ENCODE measurements at regions not wholly inside any gene's neighbourhood (a gene's known extent, or its start where the extent isn't known, plus 50 kb on each side); places are given as distances from the start of the nearest gene placed in this dataset.
"Not testable (repeated sequence)": the region's sequence is repeated elsewhere in the genome, so short reads cannot be mapped to it uniquely, and the experiment has no call there.

DNA sequence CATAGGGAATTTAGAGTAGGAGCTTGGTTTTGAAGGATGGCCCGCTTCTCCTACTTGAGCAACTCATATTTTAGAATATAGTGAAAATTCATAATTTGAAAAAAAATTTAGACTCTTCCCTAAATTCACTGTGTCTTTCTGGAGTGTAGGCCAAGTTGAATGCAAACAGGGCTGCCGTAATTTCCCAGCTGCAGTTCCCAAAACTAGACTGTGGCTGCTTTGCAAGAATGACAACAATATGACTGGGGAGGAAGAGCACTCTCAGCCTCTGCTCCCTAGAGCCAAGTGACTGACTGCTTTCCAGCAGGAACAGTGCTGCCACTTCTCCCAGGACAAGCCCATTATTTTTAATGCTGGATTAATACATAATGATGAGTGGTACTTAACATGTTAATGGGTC is 209.0 kb downstream of the RHOU start:
- peak; percentile 42 for DNase-seq

DNA sequence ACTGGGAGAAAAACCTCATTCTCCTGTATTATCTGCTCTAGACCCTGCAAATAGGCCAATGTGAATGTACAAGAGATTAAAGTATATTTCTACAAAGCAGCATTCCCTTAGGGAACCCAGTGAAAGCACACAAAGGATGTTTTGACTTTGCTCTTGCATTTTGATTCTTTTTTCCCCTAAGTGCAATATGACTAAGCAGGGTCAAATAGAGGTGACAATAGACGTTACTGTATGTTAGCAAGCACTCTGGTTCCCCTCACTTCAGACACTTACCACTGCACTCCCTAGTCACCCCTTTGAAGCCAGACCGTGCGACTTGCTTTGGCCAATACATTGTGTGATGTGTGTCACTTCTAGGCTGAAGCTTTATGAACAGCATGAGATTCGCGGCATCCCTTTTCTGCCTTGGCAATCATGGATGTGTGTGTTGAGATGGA is 209.7 kb downstream of the RHOU start:
- peak; percentile 26 for DNase-seq

DNA sequence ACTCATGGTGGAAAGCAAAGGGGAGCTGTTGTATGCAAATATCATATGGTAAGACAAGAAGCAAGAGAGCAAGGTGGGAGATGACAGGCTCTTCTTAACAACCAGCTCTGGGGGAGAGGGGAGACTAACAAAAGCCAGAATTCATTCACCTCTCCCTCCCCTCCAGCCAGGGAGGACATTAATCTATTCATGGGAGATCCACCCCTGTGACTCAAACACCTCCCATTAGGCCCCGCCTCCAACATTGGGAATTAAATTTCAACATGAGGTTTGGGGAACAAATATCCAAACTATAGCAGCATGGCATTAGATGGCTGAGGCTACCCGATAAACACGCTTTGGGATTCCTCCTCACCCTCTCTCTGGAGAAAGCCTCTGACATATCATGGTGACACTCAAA is 210.6 kb downstream of the RHOU start:
- DNase-seq = no peak

DNA sequence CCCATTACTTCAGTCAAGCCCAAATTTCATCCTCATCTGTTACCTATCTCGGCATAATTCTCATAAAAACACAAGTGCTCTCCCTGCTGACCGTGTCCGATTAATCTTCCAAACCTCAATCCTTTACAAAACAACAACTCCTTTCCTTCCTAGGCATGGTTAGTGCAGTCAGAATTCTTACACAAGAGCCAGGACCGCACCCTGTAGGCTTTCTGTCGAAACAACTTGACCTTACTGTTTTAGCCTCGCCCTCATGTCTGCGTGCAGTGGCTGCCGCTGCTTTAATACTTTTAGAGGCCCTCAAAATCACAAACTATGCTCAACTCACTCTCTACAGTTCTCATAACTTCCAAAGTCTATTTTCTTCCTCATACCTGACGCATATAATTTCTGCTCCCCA is 214.3 kb downstream of the RHOU start:
- not testable (repeated sequence) for DNase-seq

DNA sequence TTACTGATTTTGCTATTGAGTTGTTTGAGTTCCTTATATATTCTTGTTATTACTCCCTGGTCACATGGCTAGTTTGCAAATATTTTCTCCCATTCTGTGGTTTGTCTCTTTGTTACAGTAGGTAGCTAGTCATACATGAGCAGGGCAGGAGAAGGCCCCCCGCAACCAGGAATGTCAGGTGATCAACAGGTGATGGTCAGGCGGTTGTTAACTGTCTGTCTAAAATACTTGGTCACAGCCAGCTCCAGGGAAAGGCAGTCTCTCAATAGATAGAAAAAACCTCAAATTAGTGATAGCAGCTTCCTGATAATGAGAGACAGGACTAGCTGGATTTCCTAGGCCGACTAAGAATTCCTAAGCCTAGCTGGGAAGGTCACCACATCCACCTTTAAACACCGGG is 217.9 kb downstream of the RHOU start:
- DNase-seq = no peak

DNA sequence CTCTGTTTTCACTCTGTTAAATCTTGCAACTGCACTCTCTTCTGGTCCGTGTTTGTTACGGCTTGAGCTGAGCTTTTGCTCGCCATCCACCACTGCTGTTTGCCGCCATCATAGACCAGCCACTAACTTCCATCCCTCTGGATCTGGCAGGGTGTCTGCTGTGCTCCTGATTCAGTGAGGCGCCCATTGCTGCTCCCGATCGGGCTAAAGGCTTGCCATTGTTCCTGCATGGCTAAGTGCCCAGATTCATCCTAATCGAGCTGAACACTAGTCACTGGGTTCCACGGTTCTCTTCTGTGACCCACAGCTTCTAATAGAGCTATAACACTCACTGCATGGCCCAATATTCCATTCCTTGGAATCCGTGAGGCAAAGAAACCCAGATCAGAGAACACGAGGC is 218.5 kb downstream of the RHOU start:
- DNase-seq = not testable (repeated sequence)

DNA sequence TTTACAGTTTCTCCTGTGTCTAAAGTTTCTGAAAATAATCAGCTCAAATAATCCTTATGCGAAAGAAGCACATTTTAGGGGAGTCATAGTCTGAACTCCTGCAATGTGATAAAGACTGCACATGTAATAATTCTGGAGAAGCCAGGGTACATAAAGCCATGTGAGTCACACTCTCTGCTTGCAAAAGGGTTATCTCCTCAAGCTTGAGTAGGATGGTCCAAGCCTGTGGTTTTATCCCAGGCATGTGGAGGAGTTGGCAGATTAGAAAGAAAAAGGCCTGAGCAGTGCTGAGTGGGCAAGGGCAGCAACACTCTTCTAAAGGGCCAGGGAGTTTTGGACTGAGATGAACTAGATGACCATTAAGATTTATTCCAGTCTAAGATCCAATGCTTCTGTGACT is 220.4 kb downstream of the RHOU start:
- DNase-seq = no peak

DNA sequence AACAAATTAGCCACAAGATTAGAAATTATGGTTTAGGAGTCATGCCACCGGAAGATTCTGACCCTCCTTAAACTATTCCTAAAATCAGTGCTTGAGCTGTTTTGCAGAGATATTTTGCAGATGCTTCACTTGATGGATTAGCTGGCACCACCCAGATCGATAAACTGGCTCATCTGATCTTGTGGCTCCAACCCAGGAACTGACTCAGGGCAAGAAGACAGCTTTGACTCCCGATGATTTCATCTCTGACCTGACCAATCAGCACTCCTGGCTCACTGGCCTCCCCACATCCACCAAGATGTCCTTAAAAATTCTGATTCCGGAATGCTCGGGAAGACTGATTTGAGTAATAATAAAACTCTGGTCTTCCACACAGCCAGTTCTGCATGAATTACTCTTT is 221.6 kb downstream of the RHOU start:
- DNase-seq = no peak

DNA sequence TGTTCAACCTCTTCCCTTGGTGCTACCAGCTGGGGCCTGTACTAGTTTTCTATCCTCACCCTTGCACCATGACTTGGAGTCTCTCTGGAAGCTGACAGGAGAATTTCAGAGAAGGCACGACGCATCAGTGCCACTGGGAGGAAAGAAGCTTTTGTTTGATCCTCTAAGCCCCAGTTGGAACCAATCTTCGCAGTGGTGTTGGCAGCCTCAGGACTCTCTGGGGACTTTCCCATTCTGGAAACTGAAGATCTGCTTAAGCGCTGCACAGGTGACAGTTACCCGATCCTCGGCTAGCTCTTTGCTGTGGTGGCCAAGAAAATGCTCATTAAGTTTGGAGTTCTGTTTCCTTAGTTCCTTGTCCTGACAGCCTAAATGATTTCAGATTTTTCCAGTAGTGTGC is 222.3 kb downstream of the RHOU start:
- no peak for DNase-seq

DNA sequence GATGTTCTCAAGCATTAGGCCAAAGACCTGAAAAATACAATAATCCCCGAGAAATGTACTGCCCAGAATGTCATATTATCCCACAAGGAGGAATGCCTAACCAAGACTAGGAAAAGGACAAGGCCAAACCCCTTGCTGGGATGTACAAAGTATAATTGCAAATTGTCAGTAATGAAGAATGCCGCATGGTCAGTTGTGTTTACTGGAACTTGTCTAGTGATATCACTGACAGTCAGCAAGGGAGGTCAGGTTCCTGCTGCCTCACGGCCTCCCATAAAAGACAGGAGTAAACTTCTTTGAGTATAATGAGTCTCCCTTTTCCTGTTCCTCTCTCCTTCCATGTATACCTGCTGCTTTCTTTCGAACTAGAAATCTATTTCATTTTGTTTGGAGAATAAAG is 222.8 kb downstream of the RHOU start:
- DNase-seq = no peak

DNA sequence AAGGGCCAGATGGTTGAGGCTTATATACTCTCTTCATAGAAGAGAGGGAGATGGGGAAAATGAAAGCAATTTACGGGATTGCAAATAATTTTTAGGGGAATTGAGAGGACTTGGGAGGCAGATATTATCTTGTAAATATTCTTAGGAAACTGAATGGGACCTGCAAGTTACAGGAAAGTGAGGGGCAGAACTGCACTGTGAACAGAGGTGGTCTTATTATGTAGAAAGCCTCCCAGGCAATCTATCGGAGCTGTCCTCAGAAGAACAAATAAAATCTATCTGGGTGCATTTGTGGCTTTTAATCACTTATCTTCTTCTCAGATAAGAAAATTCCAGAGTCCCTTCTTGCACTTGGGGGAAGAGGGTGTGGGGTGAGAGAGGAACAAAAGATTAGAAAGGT is 223.5 kb downstream of the RHOU start:
- no peak for DNase-seq

DNA sequence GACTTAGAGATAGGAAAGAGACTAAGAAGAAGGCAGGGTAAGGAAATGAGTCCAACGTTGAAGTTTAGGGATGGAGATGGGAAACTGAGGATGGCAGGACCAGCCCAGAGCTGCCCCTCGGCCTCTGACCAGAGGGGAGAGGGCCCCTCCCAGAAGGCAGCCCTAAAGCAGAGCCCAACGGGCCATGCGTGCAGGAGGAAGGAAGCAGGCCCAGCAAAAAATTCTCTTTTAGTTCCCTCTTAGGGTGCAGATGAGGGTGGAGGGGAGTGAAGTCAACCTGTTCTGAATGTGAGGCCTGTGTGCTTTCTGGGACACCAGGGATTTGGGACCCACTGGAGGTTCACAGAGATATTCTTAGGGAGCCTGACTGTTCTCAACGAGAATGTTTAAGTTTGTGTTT is 225.4 kb downstream of the RHOU start:
- no peak for DNase-seq

DNA sequence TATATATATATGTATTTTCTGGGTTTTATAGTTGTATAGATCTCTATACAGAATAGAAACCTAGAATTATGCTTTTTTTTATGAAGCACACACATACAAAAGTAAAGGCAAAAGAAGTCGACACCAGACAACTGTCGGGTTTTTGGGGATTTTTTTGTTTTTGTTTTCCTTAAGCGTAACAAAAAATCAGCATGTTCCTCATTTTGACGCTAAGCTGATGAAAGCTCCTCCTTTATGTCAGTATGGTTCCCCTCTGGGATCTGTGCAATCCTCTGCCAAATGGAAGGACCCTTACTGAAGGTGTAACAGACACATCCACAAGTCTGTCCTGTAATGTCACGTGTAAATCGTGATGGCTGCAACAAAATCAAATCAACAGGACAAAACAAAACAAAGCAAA is 226.2 kb downstream of the RHOU start:
- DNase-seq = no peak

DNA sequence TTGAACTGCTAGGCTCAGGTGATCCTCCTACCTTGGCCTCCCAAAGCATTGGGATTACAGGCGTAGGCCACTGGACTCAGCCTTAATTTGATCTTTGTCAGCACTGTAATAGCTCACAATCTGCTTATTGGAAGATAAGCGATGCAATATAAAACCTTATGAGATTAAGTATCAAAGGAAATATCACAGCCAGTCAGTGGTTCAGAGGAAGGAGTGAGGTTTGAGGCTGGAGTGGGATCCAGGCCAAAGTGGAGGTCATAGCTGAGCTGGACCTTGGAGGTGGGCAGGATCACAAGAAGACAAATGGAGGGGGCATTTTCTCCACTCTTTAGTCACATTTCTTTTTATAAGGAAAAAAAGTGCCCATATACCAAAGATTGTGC is 228.5 kb downstream of the RHOU start:
- no peak for DNase-seq

DNA sequence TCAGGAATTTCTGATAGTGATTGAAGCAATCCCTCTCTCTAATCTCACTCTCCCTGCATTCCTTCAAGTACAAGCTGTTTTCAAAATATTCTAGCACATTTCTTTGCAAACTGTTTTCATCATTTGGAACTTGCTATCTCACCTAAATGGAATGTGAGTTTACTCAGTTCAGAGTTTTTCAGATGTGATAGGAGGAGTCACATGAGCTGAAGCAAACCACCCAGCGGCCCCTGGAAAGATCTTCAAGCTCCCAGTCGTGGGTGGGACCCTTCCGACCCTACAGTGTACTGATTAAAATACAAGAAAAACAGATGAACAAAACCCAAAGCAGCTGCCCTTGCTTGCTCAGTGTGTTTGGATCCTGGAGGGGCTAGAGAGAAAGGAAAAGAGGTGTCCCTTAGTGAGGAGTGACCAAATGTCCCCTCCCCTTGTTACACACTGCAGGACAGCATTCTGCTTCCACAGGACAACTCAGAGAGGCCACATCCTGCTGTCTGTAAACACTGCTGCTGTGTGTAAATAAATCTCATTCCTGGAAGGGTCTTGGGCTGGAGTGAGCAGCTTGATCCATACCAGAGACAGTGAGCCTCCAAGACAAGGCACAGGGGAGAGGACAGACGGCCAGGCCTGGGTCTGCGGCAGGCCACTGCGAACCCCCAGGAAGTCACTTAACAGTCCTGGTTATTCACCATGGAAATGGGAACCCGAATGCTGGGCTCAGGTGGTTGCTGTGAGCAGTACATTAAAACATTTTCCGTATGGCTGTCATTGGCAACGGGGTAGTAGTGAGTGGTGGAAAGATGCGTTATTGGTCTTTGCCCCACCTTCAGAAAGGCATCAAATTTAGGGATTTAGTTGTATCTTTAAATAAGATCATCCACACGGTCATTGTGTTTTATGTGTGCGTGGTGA is 229.2 kb downstream of the RHOU start:
- peak; percentile 34 for DNase-seq

DNA sequence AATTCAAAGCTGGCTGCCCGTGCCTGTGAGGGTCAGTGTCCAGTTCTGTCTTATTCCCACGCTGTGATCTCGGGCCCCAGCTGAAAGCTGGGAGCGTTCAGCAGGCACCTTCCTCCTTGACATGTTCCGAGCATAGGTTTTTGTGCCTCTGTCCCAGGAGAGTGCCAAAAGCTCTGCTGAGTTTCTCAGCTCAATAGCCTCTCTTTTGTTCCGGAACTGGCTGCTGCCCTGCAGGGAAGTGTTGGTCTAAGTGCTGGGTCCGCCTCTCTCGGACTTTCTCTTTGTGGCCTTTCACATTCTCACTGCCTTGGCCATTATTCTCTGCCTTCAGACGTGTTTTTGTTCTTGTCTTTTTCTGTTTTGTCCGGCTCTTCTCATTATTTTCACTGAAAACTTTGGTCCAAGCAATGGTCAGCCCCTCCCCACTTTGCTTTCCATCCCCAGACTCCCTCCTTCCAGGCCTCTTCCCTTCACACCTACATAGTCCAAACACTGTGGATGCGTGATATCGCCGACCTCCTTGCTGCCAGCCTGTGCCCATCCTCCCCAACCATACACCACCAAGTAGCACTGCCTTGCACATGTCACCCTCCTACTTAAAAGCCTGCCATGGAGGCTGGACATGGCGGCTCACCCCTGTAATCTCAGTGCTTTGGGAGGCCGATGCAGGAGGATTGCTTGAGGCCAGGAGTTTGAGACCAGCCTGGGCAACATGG is 233.8 kb downstream of the RHOU start:
- DNase-seq = no peak

DNA sequence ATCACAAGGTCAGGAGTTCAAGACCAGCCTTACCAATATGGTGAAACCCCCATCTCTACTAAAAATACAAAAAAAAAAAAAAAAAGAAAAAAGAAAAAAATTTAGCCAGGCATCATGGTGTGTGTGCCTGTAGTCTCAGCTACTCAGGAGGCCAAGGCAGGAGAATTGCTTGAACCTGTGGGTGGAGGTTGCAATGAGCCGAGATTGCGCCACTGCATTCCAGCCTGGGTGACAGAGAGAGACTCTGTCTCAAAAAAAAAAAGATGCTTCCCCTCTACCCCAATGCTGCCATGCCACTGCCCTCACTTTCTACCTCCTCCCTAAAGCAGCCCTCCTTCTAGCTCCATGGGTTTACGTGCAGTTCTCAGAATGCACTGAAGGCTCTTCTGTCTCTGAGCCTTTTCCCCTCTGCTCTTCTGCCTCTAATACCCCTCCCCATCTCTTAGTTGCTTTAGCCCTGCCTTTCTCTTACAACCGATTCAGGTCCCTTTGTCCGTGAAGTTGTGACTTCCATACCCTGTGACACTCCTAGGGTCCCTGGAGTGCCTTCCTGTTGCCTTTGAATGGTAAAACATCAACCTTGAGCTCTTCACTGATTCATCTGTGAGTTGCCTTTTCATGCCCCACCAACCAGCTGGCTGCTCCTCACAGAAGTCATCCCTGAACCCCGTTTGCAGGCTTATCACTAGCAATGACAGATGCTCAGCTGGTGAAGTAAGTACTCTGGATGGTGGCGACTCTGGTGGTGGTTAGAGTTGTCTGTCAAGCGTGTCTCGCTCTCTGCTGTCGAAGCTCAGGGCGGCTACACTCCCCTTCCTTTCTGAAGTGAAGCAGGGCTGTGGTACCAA is 234.9 kb downstream of the RHOU start:
- DNase-seq = no peak

DNA sequence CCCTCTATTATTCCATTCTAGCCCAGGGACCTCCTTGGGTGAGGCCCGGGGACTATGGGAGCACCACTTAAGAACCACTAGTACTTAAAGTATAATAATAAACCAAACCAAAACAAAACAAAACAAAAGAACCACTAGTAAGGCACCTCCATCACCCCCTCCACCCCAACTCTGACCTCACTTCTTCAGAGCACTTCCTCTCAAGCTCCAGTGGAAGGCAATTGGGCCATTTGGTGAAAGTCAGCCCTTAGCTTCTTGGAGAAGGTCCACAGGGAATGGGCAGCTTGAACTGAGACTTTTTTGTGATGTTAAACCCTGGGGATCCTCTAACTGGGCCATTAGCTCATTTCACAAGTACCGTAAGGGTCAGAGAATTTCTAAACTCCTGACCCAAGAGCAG is 237.3 kb downstream of the RHOU start:
- DNase-seq = no peak

DNA sequence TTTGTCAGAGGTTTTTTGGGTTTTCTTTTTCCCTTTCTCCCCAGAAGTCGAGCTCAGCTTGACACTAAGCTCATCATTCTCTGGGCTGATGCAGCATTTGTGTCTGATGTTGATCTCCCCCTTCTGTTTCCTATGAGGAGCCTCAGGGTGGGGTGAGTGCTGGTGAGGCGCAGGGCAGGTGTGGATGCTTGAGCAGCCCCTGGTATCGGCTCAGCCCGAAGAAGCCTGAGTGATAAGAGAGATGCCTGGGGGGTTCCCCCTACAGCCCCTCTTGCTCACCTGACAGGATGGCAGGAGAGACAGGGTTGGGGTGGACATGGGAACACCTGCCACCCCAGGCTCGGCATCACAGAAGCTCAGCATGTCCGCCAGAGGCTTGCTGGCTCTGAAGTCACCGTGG is 239.0 kb downstream of the RHOU start:
- no peak for DNase-seq

DNA sequence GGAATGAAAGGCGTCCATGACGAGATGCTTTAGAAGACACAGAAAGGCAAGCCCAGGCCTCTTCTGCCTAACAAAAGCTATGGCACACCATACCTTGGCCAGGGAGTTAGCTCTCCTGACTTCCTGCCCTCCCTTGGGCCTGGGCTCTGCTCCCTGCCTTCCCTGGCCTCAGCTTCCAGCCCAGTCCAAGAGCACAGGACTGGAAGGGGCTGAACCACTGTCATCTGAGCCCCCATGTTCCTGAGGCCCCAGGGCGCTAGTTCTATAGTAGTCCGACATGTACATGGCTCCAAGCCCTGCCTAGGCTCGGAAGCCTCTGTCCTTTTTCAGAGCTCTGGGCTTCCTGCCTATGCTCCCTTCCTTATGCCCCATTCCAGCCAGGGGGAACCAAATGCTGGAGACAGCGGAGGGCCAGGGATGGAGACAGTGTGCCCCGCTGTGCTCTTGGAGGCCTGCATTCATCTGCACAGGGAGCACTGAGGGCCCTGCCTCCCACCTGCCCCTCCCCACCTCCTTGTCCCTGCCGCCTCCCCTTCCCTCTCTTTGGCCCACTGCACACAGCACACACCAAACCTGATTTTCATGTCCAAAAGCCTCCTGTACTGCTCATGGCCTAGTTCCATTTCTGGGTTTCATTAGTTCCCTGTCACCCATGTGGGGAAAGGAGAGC is 240.1 kb downstream of the RHOU start:
- DNase-seq = no peak

DNA sequence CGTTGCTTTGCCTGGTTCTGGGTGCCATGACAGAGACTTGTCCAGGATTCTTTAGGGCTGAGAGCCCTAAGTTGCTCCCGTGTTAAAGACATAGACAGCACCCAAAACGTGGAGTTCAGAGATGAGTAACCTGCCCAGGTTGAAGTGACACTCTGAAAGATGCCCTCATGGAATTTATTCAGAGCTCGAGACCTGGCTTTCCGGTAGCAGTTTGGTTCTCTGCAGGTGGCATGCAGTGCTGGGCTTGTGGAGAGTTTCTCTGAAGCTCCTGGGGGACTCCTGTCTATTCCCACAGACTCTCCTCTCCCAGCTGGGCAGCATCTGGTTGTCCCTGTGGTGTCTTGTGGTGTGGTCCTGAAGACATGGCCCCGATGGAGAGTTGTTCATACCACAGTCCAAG is 241.0 kb downstream of the RHOU start:
- DNase-seq = no peak

DNA sequence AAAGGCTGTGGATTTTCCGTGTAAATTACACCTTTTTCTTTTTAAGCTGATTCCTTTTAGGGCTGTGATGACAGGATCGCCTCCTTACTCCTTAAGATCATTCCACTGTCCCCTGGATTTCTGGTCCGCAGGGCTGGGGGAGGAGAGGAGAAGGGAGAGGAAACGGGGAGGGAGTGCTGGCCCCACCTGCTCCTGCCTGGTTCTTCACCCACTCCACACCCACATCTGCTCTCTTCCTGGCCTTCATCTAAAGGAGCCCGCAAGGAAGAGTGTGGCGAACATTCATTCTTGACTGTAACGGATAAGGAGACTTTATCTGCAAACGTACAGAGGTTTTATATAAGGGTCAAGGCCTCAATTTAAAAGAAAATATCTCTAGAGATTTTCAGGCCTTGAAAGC is 242.0 kb downstream of the RHOU start:
- DNase-seq = no peak

DNA sequence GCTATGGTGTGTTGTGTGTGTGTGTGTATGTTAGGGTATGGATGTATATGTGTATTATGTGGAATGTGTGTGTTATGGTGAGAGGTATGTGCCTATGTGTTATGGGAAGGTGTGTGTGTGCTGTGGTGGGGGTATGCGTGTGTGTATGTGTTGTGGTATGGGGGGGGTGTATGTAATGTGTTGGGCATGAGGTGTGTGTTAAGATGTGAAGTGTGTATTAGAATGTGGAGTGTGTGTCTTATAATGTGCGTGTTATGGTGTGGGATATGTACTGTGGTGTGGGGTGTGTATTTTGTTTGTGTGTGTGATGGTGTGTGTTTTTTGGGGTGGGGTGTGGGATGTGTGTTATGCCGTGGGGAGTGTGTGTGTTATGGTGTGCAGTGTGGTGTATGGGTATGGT is 242.5 kb downstream of the RHOU start:
- DNase-seq = no peak
